ENCODE measurements at regions not wholly inside any gene's neighbourhood (a gene's known extent, or its start where the extent isn't known, plus 50 kb on each side); places are given as distances from the start of the nearest gene placed in this dataset.
A peak's percentile ranks its signal among the peaks of the same experiment; 100 is the strongest.

GRCh38 chr13:44181931-44182330 is 191.7 kb upstream of the SERP2 start:
- no peak for DNase-seq (ENCODE audit: low read depth)

GRCh38 chr13:44184740-44185139 is 188.9 kb upstream of the SERP2 start:
- DNase-seq (ENCODE audit: low read depth), result no peak

DNA sequence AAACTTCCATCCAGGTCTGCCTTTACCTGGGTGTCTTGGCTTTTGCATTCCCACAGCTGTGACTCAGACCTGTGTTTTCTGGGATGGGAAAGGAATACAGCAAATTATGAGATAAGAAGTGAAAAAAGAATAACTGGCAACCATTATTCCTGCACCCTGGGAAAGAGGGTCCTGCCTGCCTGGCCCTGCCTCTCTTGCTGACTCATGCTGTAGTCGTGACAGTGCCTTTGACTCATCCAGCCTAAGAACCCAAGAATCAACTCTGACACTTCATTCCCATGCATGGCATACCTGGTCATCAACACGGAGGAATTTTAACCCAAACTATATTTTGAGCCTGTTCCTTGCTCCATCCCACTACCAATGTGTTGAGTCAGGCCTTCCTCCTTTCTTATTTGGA is 185.4 kb upstream of the SERP2 start:
- DNase-seq (ENCODE audit: low read depth), result peak; percentile 55

- no peak for DNase-seq (ENCODE audit: low read depth)
These were observed 184.5 kb upstream of the SERP2 start for GRCh38 chr13:44189085-44189484.

DNA sequence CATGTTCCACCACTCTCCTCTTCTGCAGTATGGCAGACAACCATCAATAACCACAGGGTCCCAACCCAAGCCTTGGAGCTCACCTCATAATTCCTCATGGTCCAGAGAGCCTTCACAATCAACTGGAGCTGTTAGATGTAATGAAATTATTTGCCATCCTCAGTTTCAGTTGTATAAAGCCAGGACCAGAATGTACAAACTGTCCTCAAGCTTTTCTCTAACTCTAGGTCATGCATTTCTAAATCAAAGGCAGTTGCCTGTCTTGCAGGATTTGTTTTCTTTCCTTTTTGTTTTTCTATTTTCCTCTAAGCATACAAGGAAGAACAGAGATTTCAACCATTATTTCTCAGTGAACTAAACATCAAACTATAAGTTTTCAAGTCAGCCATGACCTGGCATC is 182.5 kb upstream of the SERP2 start:
- DNase-seq (ENCODE audit: low read depth), result no peak

- DNase-seq (ENCODE audit: low read depth), result no peak
These were observed 182.0 kb upstream of the SERP2 start for GRCh38 chr13:44191504-44192171.

DNA sequence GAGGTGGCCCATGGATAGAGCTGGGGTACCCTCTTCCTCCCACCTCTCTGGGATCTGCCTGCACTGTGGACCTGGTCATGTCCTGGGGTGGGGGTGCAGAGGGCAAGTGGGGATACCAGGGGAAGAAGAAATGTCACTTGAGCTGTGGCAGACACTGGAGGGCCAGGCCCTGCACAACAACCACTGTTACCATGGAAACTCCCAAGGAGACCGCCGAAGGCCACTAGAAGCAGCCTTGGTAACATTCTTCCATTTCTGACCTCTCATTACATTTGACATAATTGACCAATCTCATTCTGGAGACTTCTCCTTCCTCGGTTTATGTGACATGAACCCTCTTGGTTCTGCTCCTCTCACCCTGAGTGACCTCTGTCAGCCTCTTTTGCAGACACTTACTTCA is 179.9 kb upstream of the SERP2 start:
- no peak for DNase-seq (ENCODE audit: low read depth)

DNA sequence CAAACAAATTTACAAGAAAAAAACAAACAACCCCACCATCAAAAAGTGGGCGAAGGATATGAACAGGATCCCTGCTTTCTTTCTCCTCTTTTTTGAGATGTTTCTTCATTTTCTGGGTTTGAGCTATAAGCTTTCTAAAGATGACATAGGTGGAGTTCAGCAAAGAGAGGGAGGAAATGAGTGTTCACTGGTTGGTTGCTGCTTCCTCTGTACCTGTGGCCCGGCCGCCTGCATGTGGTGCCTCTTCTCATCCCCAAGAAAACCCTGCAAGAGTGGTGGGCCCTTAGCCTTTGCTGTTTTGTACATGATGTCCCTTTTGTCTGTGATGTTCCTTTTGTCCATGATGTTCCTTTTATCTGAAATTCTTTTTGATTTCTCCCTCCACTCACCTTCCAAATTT is 178.4 kb upstream of the SERP2 start:
- DNase-seq (ENCODE audit: low read depth), result no peak

DNA sequence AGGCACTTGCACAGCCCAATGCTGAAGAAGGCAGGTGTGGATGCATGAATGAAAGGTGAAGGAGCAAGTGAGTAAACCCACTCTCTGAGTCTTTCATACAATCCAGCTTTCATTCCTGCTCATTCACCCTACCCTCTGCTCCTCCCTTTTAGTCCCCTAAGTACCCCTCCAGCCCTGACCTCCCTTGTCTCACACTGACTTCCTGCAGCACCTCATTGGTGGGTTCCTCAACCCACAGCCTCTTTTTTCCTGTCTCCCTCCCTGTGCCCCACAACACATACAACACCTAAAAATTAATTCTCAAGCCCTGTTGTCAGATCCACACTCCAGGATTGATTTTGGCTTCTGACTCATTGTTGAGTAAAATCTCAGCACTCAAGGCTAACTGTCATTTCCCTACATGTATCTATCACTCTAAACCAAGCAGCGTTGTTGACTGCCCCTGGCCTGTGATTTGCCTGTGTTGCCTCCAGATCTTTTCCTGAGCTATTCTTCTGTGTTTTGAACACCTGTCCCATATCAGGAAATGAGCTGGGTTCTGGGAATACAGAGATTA is 177.3 kb upstream of the SERP2 start:
- DNase-seq (ENCODE audit: low read depth), result no peak

DNA sequence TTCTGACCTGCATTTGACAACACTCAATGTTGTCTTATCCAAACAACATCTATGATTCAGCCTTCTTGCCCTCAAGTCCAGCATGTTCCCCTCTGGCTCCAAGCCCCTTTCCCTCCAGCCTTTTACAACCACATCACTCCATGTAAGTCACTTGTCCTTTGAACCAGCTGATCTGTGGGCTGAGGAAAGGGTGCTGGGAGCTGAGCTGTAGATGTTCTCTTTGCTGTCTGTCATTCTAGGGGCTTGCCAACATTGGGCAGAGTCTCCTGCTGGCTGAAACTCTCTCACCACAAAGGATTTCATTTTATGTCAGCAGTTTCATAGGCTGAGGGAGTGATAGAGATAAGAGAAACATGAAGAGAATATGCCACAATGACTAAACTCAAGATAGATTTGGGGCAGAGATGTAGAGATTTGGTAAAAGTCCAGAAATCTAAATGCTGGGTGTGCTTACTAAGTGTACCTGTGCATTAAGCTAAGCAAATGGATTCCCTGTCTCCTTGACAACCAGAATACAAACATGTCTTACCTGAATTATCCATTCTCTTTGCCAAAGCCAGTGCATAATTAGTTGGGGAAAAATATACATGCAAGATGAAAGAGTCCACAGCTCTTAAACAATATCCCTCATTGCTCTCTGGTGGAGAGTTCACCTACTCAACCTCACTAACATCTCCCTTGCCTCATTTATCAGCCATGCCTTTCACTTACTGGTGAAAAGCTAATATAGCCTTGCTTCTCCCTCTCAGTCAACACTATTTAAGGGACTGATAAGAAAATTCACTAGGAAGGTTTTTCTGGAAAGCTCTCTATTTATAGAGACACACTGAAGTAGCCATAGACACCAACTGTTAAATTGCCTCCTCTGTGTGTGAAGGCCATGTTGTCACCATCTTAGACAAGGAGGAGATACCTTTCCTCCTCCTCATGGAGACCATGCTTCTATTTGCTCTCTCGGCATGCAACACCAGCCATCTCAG is 175.5 kb upstream of the SERP2 start:
- no peak for DNase-seq (ENCODE audit: low read depth)

DNA sequence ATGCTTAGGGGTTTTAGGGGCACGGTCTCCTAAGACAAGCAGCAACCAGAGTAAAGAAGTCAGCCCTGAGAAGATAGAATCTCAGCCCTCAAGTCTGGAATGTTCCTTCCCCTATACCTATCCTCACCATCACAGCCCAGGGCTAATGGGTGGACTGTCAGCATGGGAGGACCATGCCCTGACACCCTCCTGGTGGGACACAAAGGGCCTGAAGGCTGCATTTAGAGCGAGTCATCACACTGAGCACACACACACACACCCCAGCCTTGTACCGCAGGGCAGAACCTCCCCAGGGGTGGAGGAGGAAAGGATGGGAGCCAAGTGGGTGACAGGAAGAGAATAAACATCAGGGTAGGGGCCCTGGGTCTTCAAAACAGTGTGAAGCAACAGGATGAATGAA is 174.8 kb upstream of the SERP2 start:
- DNase-seq (ENCODE audit: low read depth), result no peak

DNA sequence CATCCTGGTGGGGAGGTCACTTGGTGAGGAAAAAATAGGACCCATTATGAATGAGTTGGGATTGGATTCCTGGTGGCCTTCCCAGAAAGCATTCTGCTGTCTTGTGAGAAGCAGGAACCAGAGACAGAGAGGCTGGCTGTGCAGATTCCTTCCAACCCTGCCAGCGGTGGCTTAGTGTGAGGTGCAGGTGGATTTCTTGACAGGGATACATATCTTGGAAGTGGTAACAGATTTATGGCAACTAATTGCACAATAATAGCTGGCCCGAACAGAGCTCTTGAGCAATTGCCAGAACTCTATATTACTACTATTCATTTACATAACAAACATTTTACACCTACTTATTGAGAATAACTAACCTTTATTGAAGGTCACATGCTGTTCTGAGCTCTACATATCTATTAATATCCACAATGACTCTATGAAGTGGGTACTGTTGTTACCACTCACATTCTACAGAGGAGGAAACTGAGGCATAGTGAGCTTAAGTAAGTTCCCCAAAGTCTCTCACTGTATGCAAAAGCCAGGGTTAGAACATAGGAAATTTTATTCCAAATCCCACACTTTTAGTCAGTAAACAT is 173.9 kb upstream of the SERP2 start:
- DNase-seq (ENCODE audit: low read depth), result no peak

- no peak for DNase-seq (ENCODE audit: low read depth)
These were observed 167.2 kb upstream of the SERP2 start for GRCh38 chr13:44206434-44206833.

DNA sequence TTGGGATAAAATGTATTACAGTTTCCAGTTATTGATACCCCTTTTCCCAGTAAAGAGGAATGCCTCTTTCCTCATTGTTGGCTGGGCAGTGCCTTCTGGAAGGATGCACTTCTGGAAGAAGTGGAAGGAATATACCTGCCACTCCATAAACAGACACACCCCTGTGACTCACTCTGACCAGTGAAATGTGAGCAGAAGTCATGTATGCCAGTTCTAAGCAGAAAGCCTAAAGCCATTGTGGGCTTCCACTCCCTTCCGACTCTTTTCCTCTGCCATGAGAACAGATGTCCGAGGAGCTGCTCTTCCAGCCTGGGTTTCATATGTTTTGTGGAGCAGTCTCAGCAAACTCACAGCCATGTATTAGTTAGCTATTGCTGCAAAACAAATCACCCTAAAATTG is 166.1 kb upstream of the SERP2 start:
- DNase-seq (ENCODE audit: low read depth), result no peak

- DNase-seq (ENCODE audit: low read depth), result no peak
These were observed 163.1 kb upstream of the SERP2 start for GRCh38 chr13:44210525-44210924.

- no peak for DNase-seq (ENCODE audit: low read depth)
These were observed 162.3 kb upstream of the SERP2 start for GRCh38 chr13:44211286-44211685.

DNA sequence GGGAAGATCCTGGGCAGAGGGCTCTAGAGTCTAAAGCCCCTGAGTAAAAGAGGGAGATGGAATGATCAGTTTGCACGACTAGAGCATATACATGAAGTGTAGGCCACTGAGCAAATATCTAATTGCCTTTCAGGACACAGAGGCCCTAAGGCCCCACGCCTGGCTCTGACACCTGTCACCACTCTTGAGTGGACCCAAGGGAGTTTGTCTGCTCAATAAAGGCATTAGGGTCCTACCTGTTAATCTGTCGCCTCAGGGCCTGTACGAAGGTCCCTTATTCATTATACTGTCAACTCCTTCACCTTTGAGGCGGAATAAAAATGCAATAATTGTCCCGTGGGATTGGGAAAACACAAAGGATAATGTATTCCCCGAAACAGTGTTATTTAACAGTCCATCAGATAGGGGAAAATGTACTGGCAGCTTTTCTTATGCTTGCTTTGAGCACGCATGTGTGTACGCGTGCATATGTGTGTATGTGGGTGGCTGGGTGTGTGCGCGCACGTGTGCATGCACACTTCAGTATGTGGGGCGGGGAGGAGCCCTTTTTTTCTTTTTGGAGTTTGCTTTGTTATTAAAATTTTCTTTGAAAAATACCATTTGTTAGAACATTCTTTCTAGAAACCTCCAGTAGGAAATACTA is 161.8 kb upstream of the SERP2 start:
- DNase-seq (ENCODE audit: low read depth), result no peak

GRCh38 chr13:44212633-44213396 is 160.8 kb upstream of the SERP2 start:
- DNase-seq (ENCODE audit: low read depth), result no peak

DNA sequence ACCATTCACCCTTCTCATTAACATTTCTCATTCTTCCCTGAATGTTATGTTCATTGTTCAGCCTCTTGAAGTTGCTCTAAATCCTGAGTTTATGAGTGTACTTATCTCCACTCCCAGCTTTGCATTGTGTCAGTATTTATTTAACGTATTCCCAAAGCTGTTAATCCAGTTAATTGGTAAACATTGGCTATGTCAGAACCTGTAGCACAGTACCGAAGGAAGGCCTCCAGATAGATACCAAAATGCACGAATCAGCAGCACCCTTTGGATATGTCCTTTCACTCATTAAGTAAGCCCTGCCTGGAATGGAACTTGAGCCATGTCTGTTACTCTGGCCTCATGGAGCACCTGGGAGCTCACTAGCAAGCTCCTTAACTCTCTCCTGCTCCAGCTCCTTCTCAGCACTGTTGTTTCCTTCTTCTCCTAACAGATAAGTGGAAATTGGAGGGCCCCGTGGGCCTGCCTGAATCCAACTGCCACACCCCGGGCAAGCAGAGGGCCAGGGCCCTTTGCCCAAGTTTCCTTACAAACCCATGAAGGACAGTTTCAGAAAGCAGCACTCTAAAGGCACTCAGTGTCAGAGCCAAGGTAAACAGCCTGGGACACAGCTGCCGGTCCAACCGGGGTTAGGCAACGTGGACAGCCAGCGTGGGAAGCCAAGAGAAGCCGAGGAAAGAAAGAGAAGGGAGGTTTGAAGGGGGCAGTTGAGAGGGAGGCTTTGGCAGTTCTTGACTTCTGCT is 155.0 kb upstream of the SERP2 start:
- DNase-seq (ENCODE audit: low read depth), result no peak
